ENCODE measurements at regions not wholly inside any gene's neighbourhood (a gene's known extent, or its start where the extent isn't known, plus 50 kb on each side); places are given as distances from the start of the nearest gene placed in this dataset.

GRCh38 chr1:237999426-238000052, 108.8 kb upstream of the ZP4 start:
- TF ChIP-seq EZH2 (IDR thresholded peaks at IDR 0.05; ENCODE audit: low read depth) = no peak
- TF ChIP-seq, protein P1, sequence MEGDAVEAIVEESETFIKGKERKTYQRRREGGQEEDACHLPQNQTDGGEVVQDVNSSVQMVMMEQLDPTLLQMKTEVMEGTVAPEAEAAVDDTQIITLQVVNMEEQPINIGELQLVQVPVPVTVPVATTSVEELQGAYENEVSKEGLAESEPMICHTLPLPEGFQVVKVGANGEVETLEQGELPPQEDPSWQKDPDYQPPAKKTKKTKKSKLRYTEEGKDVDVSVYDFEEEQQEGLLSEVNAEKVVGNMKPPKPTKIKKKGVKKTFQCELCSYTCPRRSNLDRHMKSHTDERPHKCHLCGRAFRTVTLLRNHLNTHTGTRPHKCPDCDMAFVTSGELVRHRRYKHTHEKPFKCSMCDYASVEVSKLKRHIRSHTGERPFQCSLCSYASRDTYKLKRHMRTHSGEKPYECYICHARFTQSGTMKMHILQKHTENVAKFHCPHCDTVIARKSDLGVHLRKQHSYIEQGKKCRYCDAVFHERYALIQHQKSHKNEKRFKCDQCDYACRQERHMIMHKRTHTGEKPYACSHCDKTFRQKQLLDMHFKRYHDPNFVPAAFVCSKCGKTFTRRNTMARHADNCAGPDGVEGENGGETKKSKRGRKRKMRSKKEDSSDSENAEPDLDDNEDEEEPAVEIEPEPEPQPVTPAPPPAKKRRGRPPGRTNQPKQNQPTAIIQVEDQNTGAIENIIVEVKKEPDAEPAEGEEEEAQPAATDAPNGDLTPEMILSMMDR (conservative IDR thresholded peaks at IDR 0.05) = no peak
